ENCODE measurements at regions not wholly inside any gene's neighbourhood (a gene's known extent, or its start where the extent isn't known, plus 50 kb on each side); places are given as distances from the start of the nearest gene placed in this dataset.

DNA sequence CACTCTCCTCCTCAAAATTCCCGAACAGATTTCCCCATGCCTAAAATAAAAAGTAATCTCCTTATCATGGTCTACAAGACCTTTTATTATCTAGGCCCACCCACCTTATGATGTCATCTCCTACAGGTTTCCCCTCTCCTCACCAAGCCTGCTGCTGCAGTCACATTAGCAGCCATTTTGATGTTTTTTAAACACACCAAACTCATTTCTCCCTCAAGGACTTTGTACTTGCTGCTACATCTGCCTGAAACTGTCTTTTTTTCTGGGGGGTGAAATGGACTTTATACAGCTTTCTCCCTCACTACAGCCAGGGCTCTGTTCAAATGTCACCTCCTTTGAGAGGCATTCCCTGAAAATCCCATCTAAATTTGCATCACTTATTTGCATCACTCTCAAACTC lies 90.2 kb upstream of the TAB3 start:
- TF ChIP-seq ZNF70 (CRISPR knock-in tag; IDR thresholded peaks at IDR 0.05) = no peak
- no peak for TF ChIP-seq POU6F1 (CRISPR knock-in tag; IDR thresholded peaks at IDR 0.05; ENCODE audit: borderline replicate concordance, low read depth)
- no peak for TF ChIP-seq ZFP3 (CRISPR knock-in tag; IDR thresholded peaks at IDR 0.05)
